HL-60 (cell line): ENCODE measurements at regions not wholly inside any gene's neighbourhood (a gene's known extent, or its start where the extent isn't known, plus 50 kb on each side); places are given as distances from the start of the nearest gene placed in this dataset.
"Not testable (repeated sequence)": the region's sequence is repeated elsewhere in the genome, so short reads cannot be mapped to it uniquely, and the experiment has no call there.

ENCODE experiments used
- DNase-seq, 2 experiments: peaks; one replicate each; pipeline ENCODE4 v3.0.0-alpha.2; 2010 to 2020; ENCODE audit warnings: low read depth in 1 of 2, low spot score in 1 of 2
- H3K27ac ChIP-seq: fragments of 250-450 bp; sonication (Bioruptor Pico); replicated peaks from 2 replicates; pipeline ENCODE4 v1.5.1; 2020; ENCODE audit warnings: mild to moderate bottlenecking, moderate library complexity
- H3K27me3 ChIP-seq: fragments of 250-450 bp; sonication (Bioruptor Pico); 2 replicates; pipeline ENCODE4 v1.5.1; 2021; ENCODE audit warnings: mild to moderate bottlenecking, moderate library complexity; ENCODE audit not compliant: insufficient read depth, poor library complexity, severe bottlenecking
- H3K4me3 ChIP-seq: replicated peaks from 2 replicates; pipeline ENCODE4 v1.5.1; 2011; ENCODE audit warnings: mild to moderate bottlenecking, control low read depth, low read length; ENCODE audit not compliant: insufficient read depth
- GABPA ChIP-seq: IDR thresholded peaks from 2 replicates; pipeline ENCODE4 v1.6.1; 2012; ENCODE audit warnings: low read depth
- POLR2AphosphoS5 ChIP-seq: IDR thresholded peaks from 2 replicates; pipeline ENCODE4 v1.6.1; 2012; ENCODE audit warnings: low read depth
- SPI1 ChIP-seq: IDR thresholded peaks from 2 replicates; pipeline ENCODE4 v1.6.1; 2012; ENCODE audit warnings: low read depth, mild to moderate bottlenecking, borderline replicate concordance
- TF ChIP-seq, protein P1 (sequence below): IDR thresholded peaks from 2 replicates; pipeline ENCODE4 v1.6.1; 2012; ENCODE audit warnings: low read depth; ENCODE audit not compliant: insufficient replicate concordance
- TF ChIP-seq, protein P2 (sequence below): IDR thresholded peaks from one replicate; pipeline ENCODE4 v1.5.1; 2011; ENCODE audit warnings: low read length, control low read depth, inconsistent platforms; ENCODE audit not compliant: insufficient read depth

DNA sequence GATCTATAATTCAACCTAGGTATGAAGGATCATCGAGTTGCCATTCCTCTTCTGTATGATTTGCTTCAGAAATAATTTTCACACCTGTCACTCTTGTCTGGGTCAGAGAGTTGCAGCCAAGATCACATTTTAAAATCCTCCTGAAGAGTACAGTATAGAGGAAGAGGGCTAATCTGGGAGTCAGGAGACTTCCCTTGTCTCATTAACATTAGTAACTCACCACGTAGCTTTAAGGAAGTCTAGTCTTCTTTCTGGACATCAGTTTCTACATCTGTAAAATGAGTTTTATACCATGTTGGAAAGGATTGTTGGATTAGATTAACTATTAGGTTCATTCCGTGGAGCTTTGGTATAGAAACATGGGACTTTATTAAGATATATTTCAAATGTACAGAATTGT lies 109.4 kb downstream of the TDRD15 start:
- no peaks in the 10 kb centered on the region for H3K27me3 ChIP-seq
- no peak overlapping the region for H3K4me3 ChIP-seq
- no peak overlapping the region for H3K27ac ChIP-seq
- no peak for DNase-seq
- TF ChIP-seq SPI1 = no peak
- TF ChIP-seq, protein P1, sequence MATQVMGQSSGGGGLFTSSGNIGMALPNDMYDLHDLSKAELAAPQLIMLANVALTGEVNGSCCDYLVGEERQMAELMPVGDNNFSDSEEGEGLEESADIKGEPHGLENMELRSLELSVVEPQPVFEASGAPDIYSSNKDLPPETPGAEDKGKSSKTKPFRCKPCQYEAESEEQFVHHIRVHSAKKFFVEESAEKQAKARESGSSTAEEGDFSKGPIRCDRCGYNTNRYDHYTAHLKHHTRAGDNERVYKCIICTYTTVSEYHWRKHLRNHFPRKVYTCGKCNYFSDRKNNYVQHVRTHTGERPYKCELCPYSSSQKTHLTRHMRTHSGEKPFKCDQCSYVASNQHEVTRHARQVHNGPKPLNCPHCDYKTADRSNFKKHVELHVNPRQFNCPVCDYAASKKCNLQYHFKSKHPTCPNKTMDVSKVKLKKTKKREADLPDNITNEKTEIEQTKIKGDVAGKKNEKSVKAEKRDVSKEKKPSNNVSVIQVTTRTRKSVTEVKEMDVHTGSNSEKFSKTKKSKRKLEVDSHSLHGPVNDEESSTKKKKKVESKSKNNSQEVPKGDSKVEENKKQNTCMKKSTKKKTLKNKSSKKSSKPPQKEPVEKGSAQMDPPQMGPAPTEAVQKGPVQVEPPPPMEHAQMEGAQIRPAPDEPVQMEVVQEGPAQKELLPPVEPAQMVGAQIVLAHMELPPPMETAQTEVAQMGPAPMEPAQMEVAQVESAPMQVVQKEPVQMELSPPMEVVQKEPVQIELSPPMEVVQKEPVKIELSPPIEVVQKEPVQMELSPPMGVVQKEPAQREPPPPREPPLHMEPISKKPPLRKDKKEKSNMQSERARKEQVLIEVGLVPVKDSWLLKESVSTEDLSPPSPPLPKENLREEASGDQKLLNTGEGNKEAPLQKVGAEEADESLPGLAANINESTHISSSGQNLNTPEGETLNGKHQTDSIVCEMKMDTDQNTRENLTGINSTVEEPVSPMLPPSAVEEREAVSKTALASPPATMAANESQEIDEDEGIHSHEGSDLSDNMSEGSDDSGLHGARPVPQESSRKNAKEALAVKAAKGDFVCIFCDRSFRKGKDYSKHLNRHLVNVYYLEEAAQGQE = no peak

DNA sequence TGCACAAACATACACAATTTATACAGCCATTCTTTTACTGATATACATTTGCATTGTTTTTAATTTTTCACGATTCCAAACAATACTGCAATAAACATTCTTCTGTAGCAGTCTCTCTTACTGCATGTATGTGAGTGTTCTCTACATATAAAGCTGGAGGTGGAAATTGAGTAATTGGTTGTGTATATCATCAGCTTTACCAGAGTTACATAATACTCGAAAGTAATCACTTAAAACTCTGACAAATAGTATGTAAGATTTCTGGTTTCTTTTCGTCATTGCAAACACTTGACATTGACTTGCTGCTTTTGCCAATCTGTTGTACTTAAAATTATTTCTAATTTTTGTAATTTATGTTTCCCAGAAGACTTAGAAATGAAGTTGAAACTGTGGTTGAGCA lies 110.2 kb downstream of the TDRD15 start:
- no peaks in the 10 kb centered on the region for H3K27me3 ChIP-seq
- H3K4me3 ChIP-seq = no peak overlapping the region
- no peak overlapping the region for H3K27ac ChIP-seq
- no peak for TF ChIP-seq GABPA
- TF ChIP-seq, protein P1 = no peak
- TF ChIP-seq SPI1 = no peak
- TF ChIP-seq, protein P2, sequence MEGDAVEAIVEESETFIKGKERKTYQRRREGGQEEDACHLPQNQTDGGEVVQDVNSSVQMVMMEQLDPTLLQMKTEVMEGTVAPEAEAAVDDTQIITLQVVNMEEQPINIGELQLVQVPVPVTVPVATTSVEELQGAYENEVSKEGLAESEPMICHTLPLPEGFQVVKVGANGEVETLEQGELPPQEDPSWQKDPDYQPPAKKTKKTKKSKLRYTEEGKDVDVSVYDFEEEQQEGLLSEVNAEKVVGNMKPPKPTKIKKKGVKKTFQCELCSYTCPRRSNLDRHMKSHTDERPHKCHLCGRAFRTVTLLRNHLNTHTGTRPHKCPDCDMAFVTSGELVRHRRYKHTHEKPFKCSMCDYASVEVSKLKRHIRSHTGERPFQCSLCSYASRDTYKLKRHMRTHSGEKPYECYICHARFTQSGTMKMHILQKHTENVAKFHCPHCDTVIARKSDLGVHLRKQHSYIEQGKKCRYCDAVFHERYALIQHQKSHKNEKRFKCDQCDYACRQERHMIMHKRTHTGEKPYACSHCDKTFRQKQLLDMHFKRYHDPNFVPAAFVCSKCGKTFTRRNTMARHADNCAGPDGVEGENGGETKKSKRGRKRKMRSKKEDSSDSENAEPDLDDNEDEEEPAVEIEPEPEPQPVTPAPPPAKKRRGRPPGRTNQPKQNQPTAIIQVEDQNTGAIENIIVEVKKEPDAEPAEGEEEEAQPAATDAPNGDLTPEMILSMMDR = no peak
- TF ChIP-seq POLR2AphosphoS5 = no peak
- no peak for DNase-seq

DNA sequence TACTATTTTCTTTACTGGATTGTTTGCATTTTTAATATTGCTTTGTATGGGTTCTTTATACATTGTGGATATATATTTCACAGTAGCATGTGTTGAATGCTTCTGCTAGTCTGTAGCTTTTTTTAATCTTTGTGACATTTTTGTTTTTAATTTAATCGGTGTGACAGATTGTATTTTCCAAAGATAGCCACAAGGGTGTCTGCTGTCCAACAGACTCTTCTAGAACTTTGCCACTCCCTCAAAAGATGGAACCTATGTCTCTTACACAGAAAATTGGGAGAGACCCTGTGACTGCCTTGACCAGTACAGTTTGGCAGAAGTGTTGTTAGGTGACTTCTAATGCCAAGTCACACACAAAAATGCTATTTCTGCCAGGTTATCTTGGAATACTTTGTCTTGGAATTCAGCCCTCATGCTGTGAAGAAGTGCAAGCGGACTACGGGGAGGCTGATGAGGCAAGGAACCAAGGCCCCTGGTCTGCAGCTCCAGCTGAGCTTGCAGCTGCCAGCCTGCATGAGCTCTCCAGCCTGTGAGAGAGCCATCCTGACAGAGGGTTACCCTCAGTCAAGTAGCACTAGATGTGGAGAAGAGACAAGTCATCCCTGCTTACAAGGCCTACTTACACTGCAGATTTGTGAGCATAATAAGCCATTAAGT lies 110.8 kb downstream of the TDRD15 start:
- DNase-seq = no peak
- no peaks in the 10 kb centered on the region for H3K27me3 ChIP-seq
- no peak overlapping the region for H3K4me3 ChIP-seq
- H3K27ac ChIP-seq = no peak overlapping the region
- TF ChIP-seq POLR2AphosphoS5 (no peak), GABPA (no peak), SPI1 (no peak)
- TF ChIP-seq, protein P2 = no peak
- TF ChIP-seq, protein P1 = no peak

DNA sequence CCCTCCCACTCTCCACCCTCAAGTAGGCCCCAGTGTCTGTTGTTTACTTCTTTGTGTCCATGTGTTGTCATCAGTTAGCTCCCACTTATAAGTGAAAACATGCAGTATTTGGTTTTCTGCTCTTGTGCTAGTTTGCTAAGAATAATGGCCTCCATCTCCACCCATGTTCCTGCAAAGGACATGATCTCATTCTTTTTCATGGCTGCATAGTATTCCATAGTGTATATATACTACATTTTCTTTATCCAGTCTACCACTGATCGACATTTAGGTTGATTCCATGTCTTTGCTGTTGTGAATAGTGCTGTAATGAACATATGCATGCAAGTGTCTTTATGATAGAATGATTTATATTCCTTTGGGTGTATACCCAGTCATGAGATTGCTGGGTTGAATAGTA lies 116.0 kb downstream of the TDRD15 start:
- H3K4me3 ChIP-seq, DNase-seq: not testable (repeated sequence)

More for the DNA sequence above, 116.0 kb downstream of the TDRD15 start:
- H3K27me3 ChIP-seq, H3K27ac ChIP-seq: not testable (repeated sequence)
